GM11168 (cell line): ENCODE measurements at regions not wholly inside any gene's neighbourhood (a gene's known extent, or its start where the extent isn't known, plus 50 kb on each side); places are given as distances from the start of the nearest gene placed in this dataset.
"Not testable (repeated sequence)": the region's sequence is repeated elsewhere in the genome, so short reads cannot be mapped to it uniquely, and the experiment has no call there.

Experiments used
- in situ Hi-C: fragments of 300-500 bp; cut with MboI; formaldehyde crosslinking; loops from one replicate; pipeline ENCODE4 v1.12.0; 2022; ENCODE audit warnings: low sequenced_read_pairs; ENCODE audit not compliant: unreplicated experiment

- in situ Hi-C loops: no loop called here
These were observed 110.4 kb upstream of the EXOC2 start for GRCh38 chr6:803191-803977.

GRCh38 chr6:802701-803100 lies 109.8 kb upstream of the EXOC2 start:
- in situ Hi-C loops: no loop called here

- in situ Hi-C loops: not testable (repeated sequence)
These were observed 109.3 kb upstream of the EXOC2 start for GRCh38 chr6:802223-802622.

GRCh38 chr6:799769-800168 lies 106.8 kb upstream of the EXOC2 start:
- in situ Hi-C loops: loop anchor here (10.0 kb wide), 1 partner anchor 615 kb away; no protein-coding TSS in a partner anchor

- in situ Hi-C loops: loop anchor here (10.0 kb wide), 1 partner anchor 617 kb away; no protein-coding TSS in a partner anchor
These were observed 104.6 kb upstream of the EXOC2 start for GRCh38 chr6:797479-798077.

GRCh38 chr6:795046-795685 lies 102.2 kb upstream of the EXOC2 start:
- in situ Hi-C loops: loop anchor here (10.0 kb wide), 1 partner anchor 620 kb away; no protein-coding TSS in a partner anchor

- in situ Hi-C loops: loop anchor here (10.0 kb wide), 1 partner anchor 622 kb away; no protein-coding TSS in a partner anchor
These were observed 100.3 kb upstream of the EXOC2 start for GRCh38 chr6:793261-793660.

- in situ Hi-C loops: loop anchor here (10.0 kb wide), 1 partner anchor 622 kb away; no protein-coding TSS in a partner anchor
These were observed 99.7 kb upstream of the EXOC2 start for GRCh38 chr6:792662-793061.

GRCh38 chr6:788058-788457 lies 95.1 kb upstream of the EXOC2 start:
- in situ Hi-C loops: no loop called here

GRCh38 chr6:786946-787763 lies 94.2 kb upstream of the EXOC2 start:
- in situ Hi-C loops: no loop called here

GRCh38 chr6:783966-784735 lies 91.2 kb upstream of the EXOC2 start:
- in situ Hi-C loops: no loop called here

- in situ Hi-C loops: no loop called here
These were observed 89.2 kb upstream of the EXOC2 start for GRCh38 chr6:782141-782540.

- in situ Hi-C loops: no loop called here
These were observed 88.5 kb upstream of the EXOC2 start for GRCh38 chr6:781350-781961.

GRCh38 chr6:780706-781105 lies 87.8 kb upstream of the EXOC2 start:
- in situ Hi-C loops: no loop called here

GRCh38 chr6:776951-777350 lies 84.0 kb upstream of the EXOC2 start:
- in situ Hi-C loops: no loop called here

GRCh38 chr6:776528-776931 lies 83.6 kb upstream of the EXOC2 start:
- in situ Hi-C loops: no loop called here

- in situ Hi-C loops: no loop called here
These were observed 82.9 kb upstream of the EXOC2 start for GRCh38 chr6:775863-776262.

- in situ Hi-C loops: not testable (repeated sequence)
These were observed 78.7 kb upstream of the EXOC2 start for GRCh38 chr6:771683-772082.
